ENCODE measurements at regions not wholly inside any gene's neighbourhood (a gene's known extent, or its start where the extent isn't known, plus 50 kb on each side); places are given as distances from the start of the nearest gene placed in this dataset.

DNA sequence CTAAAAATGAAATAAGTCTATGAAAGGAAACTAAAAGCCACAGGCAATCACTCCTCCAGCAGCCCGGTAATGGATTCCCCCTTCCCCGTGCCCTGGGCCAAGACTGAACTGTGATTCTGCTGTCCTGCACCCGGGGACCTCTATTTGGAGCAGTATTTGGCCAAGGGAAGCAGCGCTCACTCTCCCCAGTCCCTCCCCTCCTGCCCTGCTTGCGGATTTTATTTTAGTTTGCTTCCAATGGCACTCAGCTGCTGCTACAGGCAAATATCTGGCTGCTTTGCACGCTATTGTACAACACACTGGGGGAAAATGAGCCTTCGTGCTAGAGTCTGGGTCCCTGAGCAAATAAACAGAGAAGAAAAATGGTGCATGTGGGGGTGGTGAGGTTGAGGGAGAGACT, 975.7 kb upstream of the RBFOX1 start:
- Mint-ChIP-seq H3K9me3 (peaks cover 11% of the 10 kb centered on the region), H3K4me3 (no peak overlapping the region), H3K27ac (no peak overlapping the region), H3K4me1 (no peaks in the 10 kb centered on the region), H3K27me3 (no peaks in the 10 kb centered on the region), H3K36me3 (ENCODE audit: low read depth) (no peaks in the 10 kb centered on the region)
- ChIA-PET POLR2A (no interaction called here), CTCF (no interaction called here)
- no peak for DNase-seq

DNA sequence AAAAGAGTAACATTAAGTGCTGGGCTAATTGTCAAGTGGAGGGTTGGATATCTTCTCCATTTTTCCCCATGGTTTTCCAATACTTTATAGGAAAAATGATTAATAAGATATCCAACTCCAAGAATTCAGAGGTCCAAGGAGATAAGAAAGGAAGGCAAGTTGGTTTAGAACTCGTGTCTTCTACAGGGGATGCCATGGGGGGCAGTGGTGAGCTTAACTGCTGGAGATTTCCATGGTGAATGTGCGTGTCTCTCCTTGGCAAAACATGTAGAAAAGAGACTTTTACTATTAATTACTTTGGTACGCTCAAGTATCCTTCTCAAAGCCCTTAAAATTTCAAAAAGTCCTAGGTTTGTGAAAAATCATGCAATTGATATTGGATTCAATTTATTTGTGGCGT, 982.9 kb upstream of the RBFOX1 start:
- ChIA-PET CTCF (interaction anchor here (0.7 kb wide), 1 partner anchor 306 kb away, joined by 3 read pairs; no protein-coding TSS in a partner anchor), POLR2A (no interaction called here)

DNA sequence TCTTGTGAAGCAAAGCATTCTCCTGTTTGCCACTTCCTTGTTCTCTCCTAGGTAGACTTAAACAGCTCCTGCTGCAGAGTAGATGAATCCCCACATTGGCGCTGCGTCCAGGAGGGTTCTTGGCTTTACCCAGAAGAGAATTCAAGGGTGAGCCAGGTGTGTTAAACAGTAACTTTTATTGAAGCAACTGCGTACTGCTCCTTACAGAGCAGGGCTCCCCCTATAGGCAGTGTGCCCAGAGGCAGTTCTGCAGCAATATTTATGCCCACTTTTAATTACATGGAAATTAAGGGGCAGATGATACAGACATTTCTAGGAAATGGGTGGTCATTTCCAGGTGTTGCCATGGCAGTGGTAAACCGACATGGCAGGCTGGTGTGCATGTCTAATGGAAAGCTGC, 987.6 kb upstream of the RBFOX1 start:
- ChIA-PET CTCF (no interaction called here), POLR2A (no interaction called here)
- Mint-ChIP-seq H3K27ac (no peak overlapping the region), H3K36me3 (ENCODE audit: low read depth) (no peaks in the 10 kb centered on the region), H3K9me3 (peaks cover 15% of the 10 kb centered on the region), H3K4me3 (no peak overlapping the region), H3K4me1 (no peaks in the 10 kb centered on the region), H3K27me3 (no peaks in the 10 kb centered on the region)
- no peak for DNase-seq

More for the DNA sequence above, 982.9 kb upstream of the RBFOX1 start:
- H3K36me3 Mint-ChIP-seq (ENCODE audit: low read depth): no peaks in the 10 kb centered on the region
- DNase-seq: no peak
- H3K4me1 Mint-ChIP-seq: no peaks in the 10 kb centered on the region
- H3K9me3 Mint-ChIP-seq: peaks cover 18% of the 10 kb centered on the region
- H3K4me3 Mint-ChIP-seq: no peak overlapping the region
- no peaks in the 10 kb centered on the region for H3K27me3 Mint-ChIP-seq
- H3K27ac Mint-ChIP-seq: no peak overlapping the region

DNA sequence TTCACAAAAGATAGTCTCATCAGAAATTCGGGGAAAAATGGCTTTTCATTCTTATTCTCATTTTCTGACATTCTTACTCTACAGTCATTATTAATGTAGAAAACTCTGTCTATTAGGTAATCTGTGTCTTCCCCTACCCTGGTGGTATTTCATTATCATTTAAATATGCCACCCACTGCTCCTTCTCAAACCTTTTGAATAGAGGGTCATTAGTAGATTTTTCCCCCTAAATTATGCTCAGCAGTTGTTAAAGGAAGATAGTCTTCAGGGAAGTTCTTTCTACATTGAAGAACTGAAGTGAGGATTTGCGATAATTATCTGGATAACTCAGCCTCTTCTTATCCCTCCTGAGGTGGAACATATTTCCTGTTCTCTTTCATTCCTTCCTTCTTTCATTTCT, 989.5 kb upstream of the RBFOX1 start:
- H3K27me3 Mint-ChIP-seq: no peaks in the 10 kb centered on the region
- POLR2A ChIA-PET: no interaction called here

GRCh38 chr16:6341981-6342380, 990.7 kb upstream of the RBFOX1 start:
- no peaks in the 10 kb centered on the region for H3K4me1 Mint-ChIP-seq
- no peaks in the 10 kb centered on the region for H3K27me3 Mint-ChIP-seq
- peaks cover 11% of the 10 kb centered on the region for H3K9me3 Mint-ChIP-seq
- no peak overlapping the region for H3K27ac Mint-ChIP-seq
- no peak for DNase-seq
- ChIA-PET POLR2A (no interaction called here), CTCF (no interaction called here)
- no peak overlapping the region for H3K4me3 Mint-ChIP-seq
- no peaks in the 10 kb centered on the region for H3K36me3 Mint-ChIP-seq (ENCODE audit: low read depth)

More for the DNA sequence above, 989.5 kb upstream of the RBFOX1 start:
- CTCF ChIA-PET: no interaction called here
- no peak for DNase-seq
- H3K27ac Mint-ChIP-seq: no peak overlapping the region
- no peaks in the 10 kb centered on the region for H3K4me1 Mint-ChIP-seq
- no peaks in the 10 kb centered on the region for H3K36me3 Mint-ChIP-seq (ENCODE audit: low read depth)
- peaks cover 13% of the 10 kb centered on the region for H3K9me3 Mint-ChIP-seq
- H3K4me3 Mint-ChIP-seq: no peak overlapping the region

DNA sequence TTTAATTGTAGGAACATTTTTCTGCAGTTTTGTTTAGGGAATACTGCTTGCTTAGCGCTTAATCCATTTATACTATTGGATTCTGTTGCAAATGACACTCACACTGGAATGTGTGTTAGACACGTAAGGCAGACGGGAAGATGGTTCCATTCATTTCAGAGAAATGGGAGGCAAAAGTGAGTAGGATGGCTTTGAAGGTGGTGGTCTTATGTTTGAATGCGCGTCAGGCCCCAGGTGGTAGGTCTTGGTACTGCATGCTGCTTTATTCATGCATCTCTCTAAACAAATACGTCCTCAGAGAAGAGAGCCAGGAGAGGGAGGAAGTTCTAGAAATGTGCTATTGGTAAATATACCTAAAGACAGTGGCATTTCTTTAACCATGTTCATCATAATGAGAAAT, 997.6 kb upstream of the RBFOX1 start:
- ChIA-PET POLR2A (no interaction called here), CTCF (no interaction called here)
- H3K27me3 Mint-ChIP-seq: no peaks in the 10 kb centered on the region
- no peak overlapping the region for H3K27ac Mint-ChIP-seq
- no peak overlapping the region for H3K4me3 Mint-ChIP-seq
- H3K9me3 Mint-ChIP-seq: peaks cover 17% of the 10 kb centered on the region
- no peaks in the 10 kb centered on the region for H3K36me3 Mint-ChIP-seq (ENCODE audit: low read depth)
- DNase-seq: no peak
- H3K4me1 Mint-ChIP-seq: no peaks in the 10 kb centered on the region

DNA sequence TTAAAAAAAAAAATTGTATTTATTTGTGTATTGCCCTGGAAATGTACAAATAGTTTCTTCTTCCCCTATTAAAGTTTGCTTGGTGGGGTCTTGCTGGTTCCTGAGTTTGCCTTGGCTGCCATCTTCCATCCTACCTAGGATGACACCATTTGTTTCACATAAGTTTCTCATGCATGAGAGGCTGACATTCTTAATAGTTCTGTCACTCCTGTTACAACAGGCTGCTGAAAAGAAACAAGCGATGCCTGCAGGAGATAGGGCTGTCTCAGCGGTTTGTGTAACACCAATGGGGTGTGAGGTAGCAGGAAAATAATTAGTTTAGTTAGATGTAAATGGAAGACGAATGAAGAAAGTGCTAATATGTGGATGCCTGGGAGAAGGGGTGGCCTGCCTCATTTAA, 1000.9 kb upstream of the RBFOX1 start:
- Mint-ChIP-seq H3K27ac (no peak overlapping the region), H3K4me3 (no peak overlapping the region), H3K9me3 (peaks cover 24% of the 10 kb centered on the region), H3K27me3 (no peaks in the 10 kb centered on the region), H3K36me3 (ENCODE audit: low read depth) (no peaks in the 10 kb centered on the region), H3K4me1 (no peaks in the 10 kb centered on the region)
- ChIA-PET POLR2A (no interaction called here), CTCF (no interaction called here)
- DNase-seq: no peak

GRCh38 chr16:6317934-6318333, 1014.7 kb upstream of the RBFOX1 start:
- no peaks in the 10 kb centered on the region for H3K36me3 Mint-ChIP-seq (ENCODE audit: low read depth)
- no peak overlapping the region for H3K4me3 Mint-ChIP-seq
- H3K27me3 Mint-ChIP-seq: no peaks in the 10 kb centered on the region
- no peak overlapping the region for H3K27ac Mint-ChIP-seq
- H3K4me1 Mint-ChIP-seq: no peaks in the 10 kb centered on the region
- ChIA-PET POLR2A (no interaction called here), CTCF (no interaction called here)
- DNase-seq: no peak
- H3K9me3 Mint-ChIP-seq: peaks cover 3% of the 10 kb centered on the region

- no peaks in the 10 kb centered on the region for H3K36me3 Mint-ChIP-seq (ENCODE audit: low read depth)
- no peak overlapping the region for H3K4me3 Mint-ChIP-seq
- H3K9me3 Mint-ChIP-seq: peaks cover 19% of the 10 kb centered on the region
- no peak for DNase-seq
- H3K27ac Mint-ChIP-seq: no peak overlapping the region
- CTCF ChIA-PET: no interaction called here
- POLR2A ChIA-PET: no interaction called here
- H3K27me3 Mint-ChIP-seq: no peaks in the 10 kb centered on the region
- H3K4me1 Mint-ChIP-seq: no peaks in the 10 kb centered on the region
These were observed 1023.4 kb upstream of the RBFOX1 start for GRCh38 chr16:6309271-6309670.

DNA sequence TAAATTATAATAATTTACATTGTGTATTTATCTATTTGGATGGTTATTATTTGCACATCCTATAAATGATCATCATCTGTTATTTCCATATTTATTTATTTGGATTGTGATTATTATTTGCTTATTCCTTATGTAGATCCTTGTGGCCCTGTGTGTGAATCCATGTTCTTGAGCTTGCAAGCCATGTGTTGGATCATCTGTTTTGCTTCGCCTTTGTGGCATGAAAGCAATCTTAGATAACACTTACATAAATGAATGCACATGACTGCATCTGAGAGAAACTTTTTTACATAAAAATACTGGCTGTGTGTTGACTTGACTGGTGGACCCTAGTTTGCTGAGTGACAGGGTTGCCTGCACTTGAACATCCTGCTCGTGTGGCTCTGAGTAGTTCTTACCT, 1024.5 kb upstream of the RBFOX1 start:
- H3K4me3 Mint-ChIP-seq: no peak overlapping the region
- POLR2A ChIA-PET: no interaction called here
- no peak for DNase-seq
- H3K9me3 Mint-ChIP-seq: peaks cover 19% of the 10 kb centered on the region
- H3K36me3 Mint-ChIP-seq (ENCODE audit: low read depth): no peaks in the 10 kb centered on the region
- CTCF ChIA-PET: no interaction called here
- H3K4me1 Mint-ChIP-seq: no peaks in the 10 kb centered on the region
- H3K27ac Mint-ChIP-seq: no peak overlapping the region
- H3K27me3 Mint-ChIP-seq: no peaks in the 10 kb centered on the region

DNA sequence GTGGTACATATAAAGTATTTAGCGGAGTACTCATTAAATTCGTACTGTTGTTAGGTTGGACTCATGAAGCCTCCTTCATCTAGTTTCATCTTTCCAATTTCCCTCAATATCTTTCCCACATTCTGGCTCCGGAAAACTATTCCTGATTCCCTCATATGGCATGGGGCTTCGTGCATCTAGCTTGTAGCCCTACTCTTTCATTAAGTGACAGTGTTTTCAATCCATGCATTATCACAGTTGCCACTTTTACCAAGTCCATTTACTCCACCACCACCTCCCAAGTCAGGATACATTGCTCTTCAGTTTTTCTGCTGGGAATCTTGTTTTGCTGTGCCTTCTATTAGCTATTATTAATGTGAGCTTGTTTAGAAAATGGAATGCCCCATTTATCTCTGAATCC, 1032.1 kb upstream of the RBFOX1 start:
- ChIA-PET POLR2A (no interaction called here), CTCF (no interaction called here)
- no peak overlapping the region for H3K27ac Mint-ChIP-seq
- no peaks in the 10 kb centered on the region for H3K4me1 Mint-ChIP-seq
- no peak for DNase-seq
- no peaks in the 10 kb centered on the region for H3K36me3 Mint-ChIP-seq (ENCODE audit: low read depth)
- H3K27me3 Mint-ChIP-seq: no peaks in the 10 kb centered on the region
- H3K9me3 Mint-ChIP-seq: peaks cover 34% of the 10 kb centered on the region
- H3K4me3 Mint-ChIP-seq: no peak overlapping the region

DNA sequence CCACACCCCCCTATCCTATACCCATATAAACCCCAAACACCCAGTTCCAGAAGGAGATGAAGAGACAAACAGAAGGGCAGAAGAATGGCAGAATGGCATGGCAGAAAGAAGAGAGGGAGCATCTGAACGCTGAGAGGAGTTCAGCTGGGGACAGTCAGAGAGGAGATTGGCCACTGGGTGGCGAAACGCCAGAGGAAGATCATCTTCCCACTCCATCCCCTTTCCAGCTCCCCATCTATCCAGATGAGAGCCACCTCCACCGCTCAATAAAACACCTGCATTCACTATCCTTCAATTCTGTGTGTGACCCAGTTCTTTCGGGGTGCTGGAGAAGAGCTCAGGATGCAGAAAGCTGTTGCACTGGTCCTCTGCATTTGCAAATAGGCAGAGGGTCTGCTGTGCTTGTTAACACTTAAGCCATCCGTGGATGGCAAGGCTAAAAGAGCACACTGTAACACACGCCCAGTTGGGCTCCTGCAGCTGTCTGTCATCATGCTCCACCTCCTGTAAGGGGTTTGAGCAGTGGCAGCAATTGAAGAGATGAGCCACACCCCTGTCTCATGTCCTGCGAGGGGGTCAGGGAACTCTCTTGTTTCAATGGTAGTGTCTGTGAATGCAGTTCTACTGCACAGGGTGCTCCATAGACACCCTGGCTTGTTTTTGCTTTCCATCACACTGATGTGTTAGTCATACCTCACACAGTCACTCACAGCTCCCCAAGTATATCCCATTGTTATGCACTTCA, 1034.8 kb upstream of the RBFOX1 start:
- Mint-ChIP-seq H3K36me3 (ENCODE audit: low read depth) (no peaks in the 10 kb centered on the region), H3K9me3 (peaks cover 36% of the 10 kb centered on the region), H3K27ac (no peak overlapping the region), H3K27me3 (no peaks in the 10 kb centered on the region), H3K4me1 (no peaks in the 10 kb centered on the region), H3K4me3 (no peak overlapping the region)
- POLR2A ChIA-PET: no interaction called here
- DNase-seq: no peak
- CTCF ChIA-PET: no interaction called here

GRCh38 chr16:6286176-6286575, 1046.5 kb upstream of the RBFOX1 start:
- Mint-ChIP-seq H3K4me1 (no peaks in the 10 kb centered on the region), H3K9me3 (peaks cover 34% of the 10 kb centered on the region), H3K27ac (no peak overlapping the region), H3K27me3 (no peaks in the 10 kb centered on the region), H3K4me3 (no peak overlapping the region), H3K36me3 (ENCODE audit: low read depth) (no peaks in the 10 kb centered on the region)
- no peak for DNase-seq
- ChIA-PET CTCF (no interaction called here), POLR2A (no interaction called here)

GRCh38 chr16:6284731-6285130, 1047.9 kb upstream of the RBFOX1 start:
- DNase-seq: no peak
- Mint-ChIP-seq H3K9me3 (peaks cover 29% of the 10 kb centered on the region), H3K27ac (no peak overlapping the region), H3K4me1 (no peaks in the 10 kb centered on the region), H3K27me3 (no peaks in the 10 kb centered on the region), H3K36me3 (ENCODE audit: low read depth) (no peaks in the 10 kb centered on the region), H3K4me3 (no peak overlapping the region)
- ChIA-PET CTCF (no interaction called here), POLR2A (no interaction called here)

DNA sequence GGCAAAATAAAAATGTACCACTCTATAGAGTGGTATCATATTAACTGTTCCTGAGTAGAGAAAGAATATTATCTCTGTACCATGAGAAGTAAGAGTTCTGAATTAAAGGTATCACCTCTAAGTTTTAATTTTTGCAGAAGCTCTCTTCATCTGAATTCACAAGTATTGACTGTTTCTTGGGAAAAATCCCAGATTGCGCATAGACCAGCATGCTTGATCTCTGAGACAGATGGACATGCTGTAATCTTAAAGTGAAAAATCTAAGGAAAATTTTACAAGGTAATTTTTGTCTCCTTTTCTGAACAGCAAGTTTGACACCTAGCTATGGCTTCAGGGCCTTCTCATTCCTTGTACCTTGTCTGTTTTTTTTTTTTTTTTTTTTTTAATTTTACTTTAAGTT, 1050.7 kb upstream of the RBFOX1 start:
- Mint-ChIP-seq H3K4me3 (no peak overlapping the region), H3K4me1 (no peaks in the 10 kb centered on the region), H3K27ac (no peak overlapping the region), H3K9me3 (peaks cover 31% of the 10 kb centered on the region), H3K27me3 (no peaks in the 10 kb centered on the region), H3K36me3 (ENCODE audit: low read depth) (no peaks in the 10 kb centered on the region)
- ChIA-PET CTCF (no interaction called here), POLR2A (no interaction called here)
- DNase-seq: no peak
